BLaER1 (cell line): ENCODE measurements at regions not wholly inside any gene's neighbourhood (a gene's known extent, or its start where the extent isn't known, plus 50 kb on each side); places are given as distances from the start of the nearest gene placed in this dataset.
"Not testable (repeated sequence)": the region's sequence is repeated elsewhere in the genome, so short reads cannot be mapped to it uniquely, and the experiment has no call there.

Source experiments
- H3K27ac ChIP-seq: shearing (Covaris generic); formaldehyde crosslinking; 2 replicates; pipeline ENCODE4 v1.8.1; 2022
- H3K27me3 ChIP-seq: shearing (Covaris generic); formaldehyde crosslinking; 2 replicates; pipeline ENCODE4 v1.8.1; 2022
- H3K36me3 ChIP-seq: shearing (Covaris generic); formaldehyde crosslinking; 2 replicates; pipeline ENCODE4 v1.8.1; 2022
- H3K4me1 ChIP-seq: shearing (Covaris generic); formaldehyde crosslinking; 2 replicates; pipeline ENCODE4 v1.8.1; 2022
- H3K4me2 ChIP-seq: shearing (Covaris generic); formaldehyde crosslinking; 2 replicates; pipeline ENCODE4 v1.8.1; 2022
- H3K4me3 ChIP-seq: shearing (Covaris generic); formaldehyde crosslinking; 2 replicates; pipeline ENCODE4 v1.8.1; 2022
- H3K9ac ChIP-seq: shearing (Covaris generic); formaldehyde crosslinking; 2 replicates; pipeline ENCODE4 v1.8.1; 2022
- H3K9me3 ChIP-seq: shearing (Covaris generic); formaldehyde crosslinking; 2 replicates; pipeline ENCODE4 v1.8.1; 2022
- H4K20me1 ChIP-seq: shearing (Covaris generic); formaldehyde crosslinking; 2 replicates; pipeline ENCODE4 v1.8.1; 2022
- Cebpa-rat ChIP-seq: shearing (Covaris generic); IDR thresholded peaks from 2 replicates; pipeline ENCODE4 v1.8.1; 2022

DNA sequence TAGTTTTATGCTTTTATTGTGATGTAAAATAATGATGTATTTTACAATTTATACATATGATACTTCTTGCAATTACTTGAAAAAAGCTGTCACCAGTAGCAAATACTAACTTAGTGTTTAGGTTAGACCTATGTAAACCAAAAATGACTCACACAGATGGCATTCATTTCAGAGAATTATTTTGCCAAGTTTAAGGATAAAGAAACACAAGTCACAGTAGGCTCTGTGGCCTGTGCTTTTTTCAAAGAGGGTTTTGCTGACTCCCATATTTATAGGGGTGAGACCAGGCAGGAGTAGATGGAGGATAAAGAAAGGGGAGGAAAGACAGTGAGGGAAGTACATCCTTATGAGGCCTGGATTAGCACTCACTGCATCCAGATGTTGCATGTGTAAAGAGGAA is 356.6 kb upstream of the NPAP1 start:
- Histone ChIP-seq H3K4me1 (no peaks in the 10 kb centered on the region), H3K27ac (no peak overlapping the region), H3K4me2 (no peak overlapping the region), H3K9ac (no peak overlapping the region), H3K36me3 (no peaks in the 10 kb centered on the region), H3K4me3 (no peak overlapping the region), H3K9me3 (no peaks in the 10 kb centered on the region), H4K20me1 (no peaks in the 10 kb centered on the region), H3K27me3 (no peaks in the 10 kb centered on the region)
- no peak for TF ChIP-seq Cebpa-rat

DNA sequence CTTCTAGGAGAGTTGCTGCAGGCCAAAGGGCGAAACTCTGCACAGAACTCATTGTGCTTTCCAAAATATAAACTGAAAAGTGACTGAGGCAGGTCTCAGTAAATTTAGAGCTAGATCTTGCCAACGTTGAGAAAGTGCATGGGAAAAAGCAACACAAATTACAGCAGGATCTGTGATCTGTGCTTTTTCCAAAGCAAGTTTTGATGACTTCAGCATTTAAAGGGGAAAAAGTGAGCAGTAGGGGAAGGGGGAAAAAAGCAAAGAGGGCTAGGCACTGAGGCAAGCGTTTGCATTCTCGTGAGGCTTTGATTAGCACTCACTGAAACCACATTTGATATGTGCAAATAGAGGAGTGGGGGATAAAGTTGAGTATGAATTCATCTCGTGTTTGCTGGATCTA is 351.5 kb upstream of the NPAP1 start:
- H3K9me3 ChIP-seq, H4K20me1 ChIP-seq, H3K9ac ChIP-seq, H3K4me3 ChIP-seq, H3K36me3 ChIP-seq, H3K4me1 ChIP-seq, H3K4me2 ChIP-seq, H3K27me3 ChIP-seq, H3K27ac ChIP-seq: not testable (repeated sequence)

DNA sequence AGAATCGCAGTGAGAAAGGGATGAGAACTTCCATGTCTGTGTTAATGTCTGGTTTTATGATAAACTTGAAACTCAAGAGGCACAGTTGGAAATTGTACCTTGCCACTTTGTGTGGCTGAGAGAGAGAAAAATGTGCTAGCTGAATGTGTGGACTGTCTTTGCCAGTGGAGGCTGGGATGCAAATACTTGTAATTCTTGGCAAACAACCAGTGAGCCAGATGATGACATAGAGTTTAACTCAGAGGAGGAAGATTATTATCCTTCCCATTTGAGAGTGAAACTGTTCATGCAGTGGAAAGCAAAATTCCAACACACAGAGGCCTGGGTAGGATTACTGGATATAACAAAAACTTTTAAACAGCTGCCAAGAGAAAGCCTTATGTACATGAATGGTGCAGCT is 349.1 kb upstream of the NPAP1 start:
- not testable (repeated sequence) for H3K9ac ChIP-seq, H3K4me3 ChIP-seq, H3K4me2 ChIP-seq, H3K4me1 ChIP-seq, H3K36me3 ChIP-seq, H3K27me3 ChIP-seq, H3K9me3 ChIP-seq, H4K20me1 ChIP-seq, H3K27ac ChIP-seq

DNA sequence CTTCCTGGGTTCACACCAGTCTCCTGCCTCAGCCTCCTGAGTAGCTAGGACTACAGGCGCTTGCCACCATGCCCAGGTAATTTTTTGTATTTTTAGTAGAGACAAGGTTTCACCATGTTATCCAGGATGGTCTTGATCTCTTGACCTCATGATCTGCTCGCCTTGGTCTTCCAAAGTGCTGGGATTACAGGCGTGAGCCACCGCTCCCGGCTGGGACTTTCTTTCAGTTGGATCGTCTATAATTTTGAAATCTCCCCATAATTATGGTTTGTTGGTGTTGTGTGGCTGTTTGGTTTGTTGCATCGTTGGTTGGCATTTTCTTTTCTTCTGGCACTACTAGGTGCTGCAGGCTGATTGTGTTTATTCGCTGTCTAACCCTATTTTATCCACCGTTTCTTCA is 343.6 kb upstream of the NPAP1 start:
- not testable (repeated sequence) for H3K36me3 ChIP-seq, H3K27ac ChIP-seq, H3K9ac ChIP-seq, H3K27me3 ChIP-seq, H3K4me1 ChIP-seq, H3K4me2 ChIP-seq, H3K9me3 ChIP-seq, H4K20me1 ChIP-seq, H3K4me3 ChIP-seq

DNA sequence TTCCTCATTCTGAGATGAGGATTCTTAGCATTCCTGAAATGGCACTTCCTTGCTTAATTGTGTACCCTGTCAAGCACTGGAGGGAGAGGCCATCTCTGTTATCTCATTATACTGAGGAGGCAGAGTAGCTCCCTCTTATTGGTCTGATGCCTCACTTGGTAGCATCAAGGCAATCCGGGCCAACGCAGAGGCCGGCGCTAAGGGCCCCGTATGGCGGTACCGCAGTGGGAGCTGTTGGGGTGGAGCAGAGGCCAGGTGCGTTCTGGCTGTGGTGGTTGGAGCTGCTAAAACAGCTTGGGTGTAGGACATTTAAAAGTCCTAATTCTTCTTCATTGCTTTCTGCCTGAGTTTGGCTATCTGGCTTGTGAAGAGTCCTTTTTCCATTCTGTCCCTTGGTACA is 333.7 kb upstream of the NPAP1 start:
- not testable (repeated sequence) for H3K9ac ChIP-seq, H3K4me3 ChIP-seq, H3K4me2 ChIP-seq, H4K20me1 ChIP-seq, H3K27me3 ChIP-seq, H3K9me3 ChIP-seq, H3K27ac ChIP-seq, H3K36me3 ChIP-seq, H3K4me1 ChIP-seq

DNA sequence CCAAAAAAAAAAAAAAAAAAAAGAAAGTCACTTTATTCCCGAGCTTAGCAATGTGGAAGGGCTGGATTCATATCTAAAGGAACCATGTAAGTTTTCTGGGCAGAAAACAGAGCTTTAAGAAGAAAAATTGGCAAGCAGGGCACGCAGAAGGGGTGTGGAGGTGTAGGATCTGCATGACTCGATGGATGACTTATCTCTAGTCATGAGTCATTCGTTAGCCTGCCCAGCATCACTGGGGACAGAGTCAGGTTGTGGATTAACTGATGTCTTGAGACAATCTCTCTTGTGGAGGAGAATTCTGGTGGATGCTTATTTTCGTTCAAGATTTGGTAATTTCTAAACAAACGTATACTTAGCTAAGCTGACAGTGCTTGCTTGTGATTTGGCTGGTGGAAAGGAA is 322.8 kb upstream of the NPAP1 start:
- not testable (repeated sequence) for H3K9ac ChIP-seq, H3K27ac ChIP-seq, H4K20me1 ChIP-seq

DNA sequence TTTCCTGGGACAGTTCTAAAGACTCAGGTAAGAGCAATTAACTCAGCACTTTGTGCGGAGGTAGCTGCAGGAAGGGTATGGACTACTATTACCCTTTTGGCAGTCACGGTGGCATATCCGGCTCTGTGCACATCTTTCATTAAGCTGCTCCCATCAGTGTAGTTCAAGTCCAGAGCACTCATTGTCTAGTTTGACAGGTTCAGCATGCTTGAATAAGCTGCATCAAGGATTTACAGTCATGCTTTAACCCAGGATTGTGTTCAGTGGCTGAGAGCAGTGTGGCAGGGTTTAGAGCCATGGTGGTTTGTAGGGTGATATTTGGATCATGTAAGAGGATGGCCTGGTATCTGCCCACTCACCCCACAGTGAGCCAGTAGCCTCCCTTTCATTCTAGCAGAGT is 294.5 kb upstream of the NPAP1 start:
- not testable (repeated sequence) for H3K27ac ChIP-seq, H3K27me3 ChIP-seq, H3K36me3 ChIP-seq, H4K20me1 ChIP-seq, H3K9ac ChIP-seq, H3K4me3 ChIP-seq, H3K4me1 ChIP-seq, H3K9me3 ChIP-seq, H3K4me2 ChIP-seq

More for the DNA sequence above, 322.8 kb upstream of the NPAP1 start:
- not testable (repeated sequence) for H3K4me1 ChIP-seq, H3K36me3 ChIP-seq, H3K27me3 ChIP-seq, H3K4me2 ChIP-seq, H3K4me3 ChIP-seq, H3K9me3 ChIP-seq

DNA sequence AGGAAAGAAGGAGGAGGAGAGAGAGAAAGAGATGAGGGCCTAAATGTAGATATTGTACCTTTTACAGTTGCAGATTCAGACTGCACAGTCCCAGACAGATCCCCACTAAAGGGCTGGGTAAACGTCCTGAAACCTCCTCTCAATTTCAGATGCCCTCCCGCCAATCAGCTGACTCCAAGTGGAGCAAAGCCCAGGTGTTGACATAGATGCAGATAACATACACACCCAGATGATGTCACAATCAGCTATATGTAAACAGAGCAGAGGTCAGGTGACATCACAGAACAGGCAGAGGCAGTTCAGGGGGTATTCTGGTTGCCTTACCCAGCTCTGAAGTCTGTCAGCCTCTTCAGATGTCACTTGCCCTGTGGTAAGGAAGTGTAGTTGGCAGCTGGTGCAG is 290.3 kb upstream of the NPAP1 start:
- H3K4me2 ChIP-seq, H3K4me1 ChIP-seq, H3K27ac ChIP-seq, H3K36me3 ChIP-seq, H3K9ac ChIP-seq, H3K4me3 ChIP-seq, H3K9me3 ChIP-seq, H4K20me1 ChIP-seq, H3K27me3 ChIP-seq: not testable (repeated sequence)

DNA sequence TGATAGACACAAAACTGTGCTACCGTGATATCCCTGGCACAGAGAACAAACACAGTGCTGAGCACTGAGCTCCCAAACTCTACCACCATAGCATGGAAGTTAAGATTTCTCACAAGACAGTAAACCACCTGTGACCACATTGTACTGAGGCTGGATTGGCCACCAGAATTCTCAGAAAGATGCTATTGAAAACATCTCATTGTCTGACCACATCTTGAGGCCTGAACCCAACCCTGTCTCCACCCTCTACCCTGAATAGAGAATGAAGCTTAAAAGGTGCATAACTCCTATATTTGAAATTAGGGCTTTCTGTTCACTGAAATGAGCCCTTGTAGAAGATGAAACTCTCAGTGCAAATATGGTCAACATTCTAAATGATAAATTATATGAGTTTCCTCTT is 281.3 kb upstream of the NPAP1 start:
- no peak overlapping the region for H3K9ac ChIP-seq
- TF ChIP-seq Cebpa-rat, result no peak
- H3K4me2 ChIP-seq, result no peak overlapping the region

DNA sequence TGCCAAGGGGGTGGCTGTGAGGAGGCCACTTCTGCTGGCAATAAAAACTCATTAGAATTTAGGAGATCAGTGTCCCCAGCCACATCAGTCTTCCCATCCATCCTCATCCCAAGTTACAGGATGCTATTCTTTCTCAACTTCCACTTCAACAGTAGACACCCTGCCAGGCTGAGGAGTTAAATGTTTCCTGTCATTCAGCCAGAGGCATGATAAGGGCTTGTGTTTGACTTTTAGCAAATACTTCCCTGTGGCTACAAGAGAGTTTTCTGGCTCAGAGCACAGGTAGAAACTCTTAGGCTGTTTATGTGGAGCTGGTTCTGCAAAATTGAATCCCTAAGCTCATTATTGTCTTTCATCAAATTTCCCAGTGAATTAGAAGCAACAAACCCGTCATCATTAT is 262.9 kb upstream of the NPAP1 start:
- peaks cover 17% of the 10 kb centered on the region for H3K9me3 ChIP-seq
- not testable (repeated sequence) for H3K4me3 ChIP-seq, H3K36me3 ChIP-seq, H3K27ac ChIP-seq, H3K4me2 ChIP-seq, H3K27me3 ChIP-seq, H3K9ac ChIP-seq, H3K4me1 ChIP-seq, H4K20me1 ChIP-seq

More for the DNA sequence above, 281.3 kb upstream of the NPAP1 start:
- no peak overlapping the region for H3K4me3 ChIP-seq
- H3K4me1 ChIP-seq, result no peaks in the 10 kb centered on the region
- no peaks in the 10 kb centered on the region for H3K27me3 ChIP-seq
- no peaks in the 10 kb centered on the region for H4K20me1 ChIP-seq
- H3K36me3 ChIP-seq, result no peaks in the 10 kb centered on the region
- H3K27ac ChIP-seq, result no peak overlapping the region
- H3K9me3 ChIP-seq, result no peaks in the 10 kb centered on the region

DNA sequence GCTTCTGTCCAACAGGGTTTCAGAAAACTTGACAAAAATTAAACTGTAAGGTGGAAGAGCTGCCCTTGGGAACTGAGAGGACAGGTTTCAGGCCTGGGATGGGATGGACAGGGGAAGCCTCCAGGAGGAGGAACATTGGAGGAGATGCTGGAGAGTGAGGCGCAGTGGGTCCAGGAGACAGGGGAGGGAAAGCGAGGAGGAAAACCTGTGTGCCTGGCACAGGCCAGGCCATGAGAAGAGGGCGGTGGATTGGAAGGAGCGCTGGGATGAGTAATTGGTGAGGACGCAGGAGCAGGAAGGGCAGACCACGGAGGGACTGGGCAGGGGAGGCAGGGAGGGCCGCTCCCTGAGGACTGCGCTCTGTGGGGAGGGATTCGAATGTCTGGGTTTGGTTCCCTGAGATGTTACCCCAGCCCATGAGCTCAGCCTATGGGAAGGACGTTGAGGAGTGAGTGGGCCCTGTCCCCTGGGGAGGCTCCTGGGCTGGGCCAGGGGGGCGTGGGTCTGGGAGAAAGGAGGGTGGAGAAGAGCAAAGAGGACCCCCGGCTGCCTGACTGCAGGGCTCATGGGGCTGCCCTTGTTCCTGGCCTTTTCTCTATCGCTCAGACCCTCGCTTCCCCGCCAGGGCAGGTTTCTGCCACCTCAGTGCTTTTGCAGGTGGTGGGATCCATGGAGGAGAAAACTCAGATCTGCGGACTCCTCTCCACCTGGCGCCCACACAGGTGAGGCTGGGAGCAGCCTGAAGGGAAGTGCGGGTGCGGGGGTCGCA is 249.1 kb upstream of the NPAP1 start:
- H3K4me2 ChIP-seq, H3K9me3 ChIP-seq, H3K9ac ChIP-seq, H3K27me3 ChIP-seq, H3K36me3 ChIP-seq, H3K4me1 ChIP-seq, H3K4me3 ChIP-seq, H4K20me1 ChIP-seq, H3K27ac ChIP-seq: not testable (repeated sequence)

DNA sequence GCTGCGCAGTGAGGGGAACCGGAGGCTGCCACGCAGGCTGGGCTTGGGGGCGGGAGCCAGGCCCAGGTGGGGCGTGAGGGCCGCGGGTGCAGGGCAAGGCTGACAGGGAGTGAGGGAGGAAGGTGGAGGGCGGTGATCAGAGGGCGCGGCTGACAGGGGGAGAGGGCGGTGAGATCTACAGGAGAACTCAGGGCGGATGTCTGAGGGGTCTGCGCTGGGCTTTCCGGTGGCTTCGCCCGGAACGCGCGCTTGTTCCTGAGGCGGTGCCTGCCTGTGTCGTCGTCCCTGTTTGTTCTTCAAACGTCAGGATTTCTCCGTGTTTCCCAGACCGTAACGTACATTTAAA is 248.5 kb upstream of the NPAP1 start:
- H3K27ac ChIP-seq, H3K9ac ChIP-seq, H3K4me1 ChIP-seq, H3K27me3 ChIP-seq, H3K4me3 ChIP-seq, H3K4me2 ChIP-seq, H3K9me3 ChIP-seq, H3K36me3 ChIP-seq, H4K20me1 ChIP-seq: not testable (repeated sequence)

DNA sequence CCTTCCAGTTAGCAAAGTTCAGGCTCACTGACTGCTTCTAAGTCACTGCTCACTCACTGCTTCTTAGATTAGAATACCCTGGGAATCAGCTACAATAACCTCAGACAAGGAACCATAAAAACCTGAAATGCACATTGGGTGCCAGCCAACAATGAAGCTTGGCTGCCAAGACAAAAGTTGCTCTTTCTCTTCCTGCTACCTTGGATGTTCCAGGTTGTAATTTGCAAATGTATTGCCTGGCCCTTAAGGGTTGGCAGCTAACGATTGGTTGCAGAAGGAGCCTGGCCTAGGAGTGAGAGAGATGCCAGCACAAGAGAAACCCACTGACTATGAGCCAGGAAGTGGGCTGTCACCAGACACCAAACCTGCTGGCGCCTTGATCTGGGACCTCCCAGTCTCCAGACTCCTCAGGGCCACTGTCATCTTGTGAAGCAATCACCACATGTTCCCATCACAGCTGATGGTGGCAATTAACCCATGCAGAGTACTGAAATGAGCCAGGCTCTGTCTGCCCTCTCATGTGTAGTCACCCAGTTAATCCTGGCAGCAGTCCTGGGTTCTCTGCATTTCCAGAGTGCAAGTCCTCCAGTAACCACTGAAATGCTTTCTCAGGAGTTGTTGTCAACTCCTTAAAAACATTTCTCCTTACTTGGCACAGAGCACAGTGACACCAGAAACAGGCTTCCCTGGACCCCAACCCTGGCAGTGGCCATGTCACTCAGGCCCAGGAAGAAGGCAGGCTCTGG is 240.3 kb upstream of the NPAP1 start:
- not testable (repeated sequence) for H3K9me3 ChIP-seq, H3K27ac ChIP-seq, H3K27me3 ChIP-seq, H3K36me3 ChIP-seq, H3K4me1 ChIP-seq, H4K20me1 ChIP-seq, H3K9ac ChIP-seq, H3K4me3 ChIP-seq
- H3K4me2 ChIP-seq, result peak overlapping the region; percentile 7; the same call in 1 of the 2 replicates

DNA sequence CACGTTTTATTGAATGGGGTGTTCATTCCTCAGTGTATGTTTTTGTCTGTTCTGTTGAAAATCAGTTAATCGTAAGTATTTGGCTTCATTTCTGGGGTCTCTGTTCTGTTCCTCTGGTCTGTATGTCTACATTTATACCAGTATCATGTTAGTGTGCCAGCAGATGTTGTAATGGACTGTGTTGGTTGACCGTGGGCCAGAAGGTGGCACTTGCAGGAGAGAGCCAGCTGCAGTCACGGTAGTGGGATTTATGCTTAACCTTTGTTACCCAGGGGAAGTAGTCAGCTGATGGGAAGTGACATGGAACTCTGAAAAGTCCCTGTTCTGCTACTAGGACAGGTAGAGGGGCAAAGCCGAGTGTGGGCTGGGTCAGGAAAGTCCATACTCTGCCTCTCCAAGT is 238.3 kb upstream of the NPAP1 start:
- H3K36me3 ChIP-seq, H3K4me3 ChIP-seq, H3K27ac ChIP-seq, H4K20me1 ChIP-seq, H3K4me2 ChIP-seq, H3K9ac ChIP-seq, H3K9me3 ChIP-seq, H3K4me1 ChIP-seq, H3K27me3 ChIP-seq: not testable (repeated sequence)

DNA sequence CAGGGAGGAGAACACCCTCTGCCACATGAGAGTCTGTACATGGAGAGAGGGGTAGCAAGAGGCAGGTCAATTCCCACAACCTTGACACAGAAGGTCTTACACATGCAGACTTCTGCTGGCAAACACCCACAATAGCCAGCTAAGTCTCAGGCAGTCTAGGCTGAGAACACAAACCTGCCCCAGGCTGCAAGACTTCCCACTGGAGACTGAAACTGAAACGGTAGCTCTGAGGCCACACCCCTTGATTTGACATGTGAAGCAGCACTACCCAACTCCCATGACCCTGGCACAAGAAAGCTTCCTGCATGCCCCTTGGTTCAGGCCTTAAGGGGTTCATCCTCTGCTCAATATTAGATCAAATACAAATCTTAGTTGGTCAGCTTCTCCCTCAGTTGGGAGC is 237.8 kb upstream of the NPAP1 start:
- not testable (repeated sequence) for H3K4me3 ChIP-seq, H3K9ac ChIP-seq, H3K9me3 ChIP-seq, H4K20me1 ChIP-seq, H3K27me3 ChIP-seq, H3K4me1 ChIP-seq, H3K27ac ChIP-seq, H3K4me2 ChIP-seq, H3K36me3 ChIP-seq
